GM20431 (cell line): ENCODE measurements at regions not wholly inside any gene's neighbourhood (a gene's known extent, or its start where the extent isn't known, plus 50 kb on each side); places are given as distances from the start of the nearest gene placed in this dataset.
"Not testable (repeated sequence)": the region's sequence is repeated elsewhere in the genome, so short reads cannot be mapped to it uniquely, and the experiment has no call there.

ENCODE experiments used
- in situ Hi-C: fragments of 300-500 bp; cut with MseI, MboI; formaldehyde crosslinking; loops from one replicate; pipeline ENCODE4 v1.15.0; 2020; ENCODE audit warnings: low sequenced_read_pairs; ENCODE audit not compliant: unreplicated experiment

DNA sequence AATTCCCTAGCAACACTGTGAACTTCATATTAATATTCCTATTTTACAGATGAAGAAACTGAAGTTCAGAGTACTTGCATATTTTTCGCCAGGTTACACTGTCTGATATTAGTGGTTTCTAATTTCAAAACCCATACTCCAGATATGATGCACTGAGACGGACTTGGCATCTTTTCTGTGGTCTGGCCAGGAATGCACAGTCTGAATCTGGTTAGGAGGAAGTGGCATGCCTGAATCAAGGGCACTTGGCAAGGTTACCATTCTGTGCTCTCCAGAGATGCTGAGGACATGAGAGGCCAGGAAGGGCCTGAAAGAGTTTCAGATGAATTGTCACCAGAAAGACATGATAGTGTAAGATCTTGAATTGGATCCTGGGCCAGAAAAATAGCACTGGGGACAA lies 150.1 kb downstream of the HAO1 start:
- in situ Hi-C loops, result no loop called here

DNA sequence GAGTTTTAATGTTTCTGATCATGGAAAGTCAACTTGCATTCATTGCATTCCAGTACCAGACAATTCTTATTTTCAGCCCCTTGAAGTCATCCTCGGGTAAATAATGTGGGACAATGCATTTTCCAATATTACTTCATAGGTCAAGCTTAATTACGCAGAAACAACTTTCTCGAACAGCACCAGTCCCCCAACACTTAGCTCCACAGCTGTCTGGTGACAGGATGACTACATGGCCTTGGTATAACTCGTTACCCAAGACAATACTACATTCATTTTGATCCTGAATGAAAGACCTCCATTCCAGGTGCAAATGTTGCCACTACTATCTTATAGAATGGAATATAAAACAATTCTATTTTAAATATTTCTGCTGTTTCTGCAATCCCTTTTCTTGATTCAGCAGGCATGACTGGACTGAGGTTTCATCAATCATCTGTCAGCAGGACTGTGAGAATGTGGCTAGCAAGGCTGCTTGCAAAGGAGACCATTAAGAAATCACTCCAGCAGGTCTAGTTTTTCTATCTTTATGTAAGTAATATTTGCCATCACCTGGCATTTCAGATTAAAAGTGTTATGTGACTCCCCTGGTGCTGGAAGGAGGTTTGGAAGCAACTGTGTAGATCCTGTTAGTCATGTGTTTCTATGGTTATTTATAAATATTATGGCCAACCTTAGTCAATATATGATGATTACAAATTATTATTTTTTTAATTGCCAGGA lies 147.9 kb downstream of the HAO1 start:
- in situ Hi-C loops, result no loop called here

GRCh38 chr20:7798176-7798575 lies 142.1 kb downstream of the HAO1 start:
- in situ Hi-C loops, result no loop called here

DNA sequence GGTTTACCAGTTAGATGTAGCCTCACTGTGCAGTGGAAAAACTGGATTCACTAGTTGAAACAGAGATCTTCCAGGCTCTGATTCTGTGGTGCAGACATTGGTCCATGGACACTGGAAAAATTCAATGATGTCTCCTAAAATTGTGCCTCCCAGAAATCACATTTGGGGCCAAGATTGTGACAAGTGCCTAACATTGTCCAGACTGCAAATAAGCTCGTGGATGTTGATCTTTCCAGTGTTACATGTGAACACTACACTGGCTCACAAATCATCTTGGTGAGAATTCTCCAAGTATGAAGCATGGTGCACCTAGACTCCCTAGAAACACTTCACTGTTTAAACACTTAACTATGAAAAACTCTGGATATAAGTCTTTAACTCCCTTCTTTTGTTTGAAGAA lies 140.4 kb downstream of the HAO1 start:
- in situ Hi-C loops, result no loop called here

GRCh38 chr20:7803411-7804151 lies 136.7 kb downstream of the HAO1 start:
- in situ Hi-C loops, result not testable (repeated sequence)

- in situ Hi-C loops, result no loop called here
Observed at GRCh38 chr20:7806831-7807230, 133.4 kb downstream of the HAO1 start.

GRCh38 chr20:7817286-7817685 lies 123.0 kb downstream of the HAO1 start:
- in situ Hi-C loops, result no loop called here

GRCh38 chr20:7818477-7818876 lies 121.8 kb downstream of the HAO1 start:
- in situ Hi-C loops, result no loop called here

- in situ Hi-C loops, result no loop called here
Observed at GRCh38 chr20:7820897-7821296, 119.4 kb downstream of the HAO1 start.

GRCh38 chr20:7822772-7823171 lies 117.5 kb downstream of the HAO1 start:
- in situ Hi-C loops, result no loop called here

DNA sequence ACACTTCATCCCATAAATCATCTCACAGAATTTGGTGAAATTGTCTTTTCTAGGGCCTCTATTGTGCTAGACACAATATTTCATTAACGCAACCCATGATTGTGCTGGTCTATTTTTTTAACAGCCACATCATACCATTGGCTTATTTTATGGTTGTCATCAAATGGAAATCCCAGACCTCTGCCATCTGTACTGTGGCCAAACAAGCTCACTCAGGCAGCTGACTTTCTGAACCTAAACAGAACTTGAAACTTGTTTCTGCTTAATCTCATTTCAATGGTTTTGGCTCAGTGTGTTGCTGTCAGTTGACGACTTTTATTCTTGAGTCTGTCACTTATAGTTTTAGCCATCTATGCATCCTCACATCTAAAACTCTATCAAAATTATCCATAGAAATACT lies 111.8 kb downstream of the HAO1 start:
- in situ Hi-C loops, result no loop called here

DNA sequence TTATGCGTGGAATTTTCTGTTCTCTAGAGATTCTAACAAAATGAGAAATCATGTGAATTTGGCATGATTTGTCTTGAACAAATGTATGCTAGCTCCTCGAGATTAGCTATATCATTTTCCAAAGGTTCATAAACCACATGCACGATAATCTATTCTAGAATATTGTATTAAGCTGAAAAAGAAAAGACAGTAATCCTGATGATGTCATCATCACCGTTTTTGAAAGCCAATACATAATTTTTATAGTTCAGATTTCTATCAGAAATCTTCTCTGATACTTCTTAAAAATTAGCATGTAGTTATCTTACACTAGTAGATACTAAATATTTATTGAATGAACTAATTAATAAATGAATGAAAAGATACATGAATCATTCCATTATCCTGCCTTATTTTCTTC lies 111.2 kb downstream of the HAO1 start:
- in situ Hi-C loops, result no loop called here

DNA sequence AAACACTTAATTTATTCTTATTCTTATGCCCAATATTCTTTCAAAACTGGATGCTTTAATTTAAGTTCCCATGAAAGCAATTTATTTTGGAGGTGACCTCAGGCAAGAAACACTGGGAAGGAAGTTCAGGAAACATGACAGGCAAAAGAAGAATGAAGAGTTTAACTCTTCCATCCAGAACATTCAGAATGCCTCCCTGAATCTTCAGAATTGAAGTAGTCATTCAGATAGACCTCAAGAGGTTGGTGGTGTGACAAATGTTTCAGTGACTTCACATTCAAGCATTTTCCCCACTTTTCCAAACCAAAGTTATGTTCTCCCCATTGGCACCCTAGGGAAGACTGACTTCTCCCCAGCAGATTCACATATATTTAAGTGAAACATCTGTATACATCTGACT lies 110.5 kb downstream of the HAO1 start:
- in situ Hi-C loops, result no loop called here
